Fibroblast of pulmonary artery (primary cell): ENCODE measurements at regions not wholly inside any gene's neighbourhood (a gene's known extent, or its start where the extent isn't known, plus 50 kb on each side); places are given as distances from the start of the nearest gene placed in this dataset.

Source experiments
- DNase-seq: peaks from one replicate; pipeline ENCODE4 v3.0.0-alpha.2; 2010; ENCODE audit warnings: low read depth
- H3K4me3 ChIP-seq: replicated peaks from 2 replicates; pipeline ENCODE4 v1.5.1; 2011; ENCODE audit warnings: low read depth, mild to moderate bottlenecking, control low read depth, low read length, moderate library complexity
- CTCF ChIP-seq: IDR thresholded peaks from 2 replicates; pipeline ENCODE4 v1.5.1; 2011; ENCODE audit warnings: mild to moderate bottlenecking, control low read depth, low read length, inconsistent platforms; ENCODE audit errors: missing control alignments

GRCh38 chr5:130729541-130729940 is 435.5 kb downstream of the HINT1 start:
- no peak for TF ChIP-seq CTCF
- no peak for DNase-seq
- H3K4me3 ChIP-seq = no peak overlapping the region

GRCh38 chr5:130727830-130728229 is 437.2 kb downstream of the HINT1 start:
- DNase-seq = no peak
- no peak for TF ChIP-seq CTCF
- no peak overlapping the region for H3K4me3 ChIP-seq

- no peak for TF ChIP-seq CTCF
- no peak overlapping the region for H3K4me3 ChIP-seq
- no peak for DNase-seq
These were observed 440.4 kb downstream of the HINT1 start for GRCh38 chr5:130724658-130725057.

- H3K4me3 ChIP-seq = no peak overlapping the region
- DNase-seq = peak; percentile 80
- peak; percentile 82 for TF ChIP-seq CTCF
These were observed 444.7 kb downstream of the HINT1 start for GRCh38 chr5:130720355-130720754.

GRCh38 chr5:130715541-130715940 is 449.5 kb downstream of the HINT1 start:
- no peak for TF ChIP-seq CTCF
- no peak for DNase-seq
- no peak overlapping the region for H3K4me3 ChIP-seq

- no peak overlapping the region for H3K4me3 ChIP-seq
- DNase-seq = no peak
- no peak for TF ChIP-seq CTCF
These were observed 450.9 kb downstream of the HINT1 start for GRCh38 chr5:130714200-130714599.

- TF ChIP-seq CTCF = no peak
- no peak overlapping the region for H3K4me3 ChIP-seq
- no peak for DNase-seq
These were observed 452.7 kb downstream of the HINT1 start for GRCh38 chr5:130712324-130712723.
